HG02571 (cell line): ENCODE measurements at regions not wholly inside any gene's neighbourhood (a gene's known extent, or its start where the extent isn't known, plus 50 kb on each side); places are given as distances from the start of the nearest gene placed in this dataset.
"Not testable (repeated sequence)": the region's sequence is repeated elsewhere in the genome, so short reads cannot be mapped to it uniquely, and the experiment has no call there.

Experiments used
- ATAC-seq: cut with Tn5 transposase; IDR thresholded peaks from one replicate; pipeline ENCODE4 v1.9.1; 2021; ENCODE audit warnings: mild to moderate bottlenecking, moderate library complexity; ENCODE audit not compliant: unreplicated experiment

- ATAC-seq: not testable (repeated sequence)
Measured at GRCh38 chr14:43127874-43128273, 1379.2 kb downstream of the FSCB start.

GRCh38 chr14:43123544-43123943, 1383.5 kb downstream of the FSCB start:
- ATAC-seq: no peak

GRCh38 chr14:43119672-43120071, 1387.4 kb downstream of the FSCB start:
- ATAC-seq: no peak

- no peak for ATAC-seq
Measured at GRCh38 chr14:43116341-43116740, 1390.7 kb downstream of the FSCB start.

GRCh38 chr14:43105305-43105704, 1401.8 kb downstream of the FSCB start:
- no peak for ATAC-seq

- ATAC-seq: no peak
Measured at GRCh38 chr14:43090380-43090779, 1416.7 kb downstream of the FSCB start.

GRCh38 chr14:43087666-43088065, 1419.4 kb downstream of the FSCB start:
- ATAC-seq: no peak

GRCh38 chr14:43085819-43086218, 1421.3 kb downstream of the FSCB start:
- no peak for ATAC-seq

- not testable (repeated sequence) for ATAC-seq
Measured at GRCh38 chr14:43067372-43067771, 1439.7 kb downstream of the FSCB start.

- ATAC-seq: no peak
Measured at GRCh38 chr14:43056106-43056505, 1449.4 kb downstream of the LRFN5 start.

GRCh38 chr14:43052897-43053296, 1446.2 kb downstream of the LRFN5 start:
- no peak for ATAC-seq

- no peak for ATAC-seq
Measured at GRCh38 chr14:43043850-43044249, 1437.2 kb downstream of the LRFN5 start.

GRCh38 chr14:43042408-43042807, 1435.7 kb downstream of the LRFN5 start:
- ATAC-seq: no peak

GRCh38 chr14:43041976-43042375, 1435.3 kb downstream of the LRFN5 start:
- ATAC-seq: no peak

- no peak for ATAC-seq
Measured at GRCh38 chr14:43041207-43041606, 1434.5 kb downstream of the LRFN5 start.

GRCh38 chr14:43039881-43040280, 1433.2 kb downstream of the LRFN5 start:
- ATAC-seq: no peak

- no peak for ATAC-seq
Measured at GRCh38 chr14:43031598-43031997, 1424.9 kb downstream of the LRFN5 start.

- no peak for ATAC-seq
Measured at GRCh38 chr14:43022094-43022800, 1415.6 kb downstream of the LRFN5 start.

GRCh38 chr14:43019826-43020225, 1413.2 kb downstream of the LRFN5 start:
- ATAC-seq: no peak

- no peak for ATAC-seq
Measured at GRCh38 chr14:43014338-43014737, 1407.7 kb downstream of the LRFN5 start.

GRCh38 chr14:43012817-43013216, 1406.1 kb downstream of the LRFN5 start:
- ATAC-seq: no peak

GRCh38 chr14:43005807-43006206, 1399.1 kb downstream of the LRFN5 start:
- ATAC-seq: no peak

GRCh38 chr14:43003845-43004244, 1397.2 kb downstream of the LRFN5 start:
- no peak for ATAC-seq
